Mucosa of rectum (tissue), 2 donors: ENCODE measurements at regions not wholly inside any gene's neighbourhood (a gene's known extent, or its start where the extent isn't known, plus 50 kb on each side); places are given as distances from the start of the nearest gene placed in this dataset.
A peak's percentile ranks its signal among the peaks of the same experiment; 100 is the strongest.

ENCODE experiments used
- H3K27ac ChIP-seq, 2 donors: one replicate each; pipeline ENCODE4 v1.7.0; 2013; ENCODE audit warnings: inconsistent platforms in 2 of 2, low read depth in 2 of 2, low read length in 2 of 2
- H3K27me3 ChIP-seq, 2 donors: one replicate each; pipeline ENCODE4 v1.7.0; 2013; ENCODE audit warnings: low read length in 2 of 2; ENCODE audit not compliant: control insufficient read depth in 2 of 2, insufficient read depth in 2 of 2
- H3K36me3 ChIP-seq, 2 donors: one replicate each; pipeline ENCODE4 v1.7.0; 2013; ENCODE audit warnings: low read length in 2 of 2; ENCODE audit not compliant: control insufficient read depth in 2 of 2, insufficient read depth in 2 of 2
- H3K4me1 ChIP-seq, 2 donors: one replicate each; pipeline ENCODE4 v1.7.0; 2013; ENCODE audit warnings: low read length in 2 of 2, mild to moderate bottlenecking in 1 of 2; ENCODE audit not compliant: control insufficient read depth in 2 of 2, insufficient read depth in 2 of 2
- H3K4me3 ChIP-seq, 2 donors: one replicate each; pipeline ENCODE4 v1.7.0; 2013; ENCODE audit warnings: low read length in 2 of 2
- H3K9ac ChIP-seq, 2 donors: one replicate each; pipeline ENCODE4 v1.7.0; 2013; ENCODE audit warnings: low read length in 2 of 2, low read depth in 1 of 2, mild to moderate bottlenecking in 1 of 2
- H3K9me3 ChIP-seq, 2 donors: one replicate each; pipeline ENCODE4 v1.7.0; 2013; ENCODE audit warnings: low read length in 2 of 2; ENCODE audit not compliant: control insufficient read depth in 2 of 2
- donor health status: healthy.
- donor health status: Normal muscosa, but diverticular disease.

DNA sequence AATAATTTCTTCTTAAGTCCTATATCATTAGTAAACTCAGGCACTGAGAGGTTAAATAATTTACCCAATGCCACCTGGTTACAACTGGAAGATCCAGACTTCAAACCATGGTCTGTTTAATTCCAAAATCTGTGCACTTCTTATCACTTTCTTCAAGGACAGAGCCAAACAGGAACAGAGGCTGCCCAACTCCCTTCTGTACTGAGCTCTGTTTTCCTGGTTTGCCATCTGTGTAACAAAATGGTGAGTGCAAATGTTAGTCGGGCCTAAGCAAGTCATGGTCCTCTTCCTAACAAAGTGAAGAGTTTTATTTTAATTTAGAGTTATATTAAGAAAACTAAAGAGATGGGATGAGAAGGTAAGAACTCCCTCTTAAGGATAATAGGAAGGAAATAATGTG, 80.6 kb upstream of the CCL2 start:
- peaks cover 4% of the 10 kb centered on the region in 2 donors for H3K4me1 ChIP-seq
- no peak overlapping the region for H3K4me3 ChIP-seq
- peaks cover 0 to 3% of the 10 kb centered on the region in 2 donors for H3K27me3 ChIP-seq
- no peaks in the 10 kb centered on the region for H3K9me3 ChIP-seq
- no peak overlapping the region for H3K9ac ChIP-seq
- H3K27ac ChIP-seq, result no peak overlapping the region
- H3K36me3 ChIP-seq, result no peaks in the 10 kb centered on the region

DNA sequence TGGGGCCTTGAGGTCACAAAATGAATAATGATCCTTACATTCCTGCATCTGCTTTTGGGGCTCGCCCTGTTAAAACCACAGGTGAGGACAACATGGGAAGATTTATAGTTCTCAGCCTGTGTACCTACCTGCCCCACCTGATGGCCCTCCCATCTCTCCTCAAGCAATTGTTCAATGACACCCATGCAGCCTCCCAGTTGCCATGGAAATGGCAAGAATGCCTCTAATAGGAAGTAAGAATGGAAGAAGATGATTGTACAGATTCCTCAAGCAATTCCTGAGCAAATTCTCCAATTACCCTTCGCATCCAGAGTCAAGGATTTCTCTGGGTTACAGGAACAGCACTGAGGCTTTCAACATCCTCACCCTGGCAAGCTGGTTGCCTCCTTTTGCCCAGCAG, 78.6 kb upstream of the CCL2 start:
- Histone ChIP-seq H3K27ac (peak overlapping the region in 1 of 2 donors; percentile 60), H3K4me3 (no peak overlapping the region), H3K9me3 (no peaks in the 10 kb centered on the region), H3K27me3 (peaks cover 0 to 3% of the 10 kb centered on the region in 2 donors), H3K4me1 (peaks cover 4% of the 10 kb centered on the region in 2 donors), H3K9ac (no peak overlapping the region), H3K36me3 (no peaks in the 10 kb centered on the region)

DNA sequence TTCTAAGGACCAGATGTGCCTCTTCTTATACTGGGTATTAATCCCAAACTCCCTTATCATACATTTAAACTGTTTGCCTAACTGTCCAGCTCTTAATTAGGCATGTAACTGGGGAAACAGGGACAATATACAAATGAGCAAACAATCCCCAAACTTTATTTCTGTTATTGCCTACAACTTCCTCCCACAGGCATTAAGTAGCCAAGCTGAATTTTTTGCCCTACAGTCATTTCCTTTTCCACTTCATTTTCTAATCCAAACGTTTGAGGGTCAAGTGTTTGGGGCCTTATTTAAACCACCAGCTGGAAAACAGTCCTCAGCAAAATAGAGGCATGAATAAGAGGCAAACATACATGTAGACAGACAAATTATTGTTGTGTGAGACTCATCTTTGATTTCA, 77.4 kb upstream of the CCL2 start:
- peaks cover 4% of the 10 kb centered on the region in 2 donors for H3K4me1 ChIP-seq
- no peaks in the 10 kb centered on the region for H3K36me3 ChIP-seq
- H3K9ac ChIP-seq, result no peak overlapping the region
- peaks cover 0 to 3% of the 10 kb centered on the region in 2 donors for H3K27me3 ChIP-seq
- no peak overlapping the region for H3K4me3 ChIP-seq
- no peaks in the 10 kb centered on the region for H3K9me3 ChIP-seq
- peak overlapping the region in 1 of 2 donors; percentile 60 for H3K27ac ChIP-seq

DNA sequence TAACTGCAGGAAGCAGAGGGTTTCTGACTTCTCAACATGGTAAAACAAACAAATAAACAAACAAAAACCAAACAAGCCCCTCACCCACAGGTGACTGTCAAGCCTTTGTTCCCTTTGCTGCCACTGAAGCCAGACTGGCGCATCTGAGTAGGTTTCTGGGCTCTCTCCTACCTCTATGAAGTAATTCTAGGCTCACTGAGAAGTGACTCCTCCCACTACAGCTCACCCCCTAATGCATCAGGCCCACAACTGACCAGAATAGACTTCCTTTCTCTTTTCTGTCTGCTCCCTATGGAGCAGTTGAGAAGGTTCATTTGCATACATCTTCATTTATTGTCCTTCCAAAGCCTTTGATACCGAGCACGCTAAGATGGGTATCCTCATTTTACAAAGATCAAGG, 77.0 kb upstream of the CCL2 start:
- Histone ChIP-seq H3K27me3 (peaks cover 0 to 3% of the 10 kb centered on the region in 2 donors), H3K27ac (no peak overlapping the region), H3K4me1 (peaks cover 4% of the 10 kb centered on the region in 2 donors), H3K9me3 (no peaks in the 10 kb centered on the region), H3K9ac (no peak overlapping the region), H3K36me3 (no peaks in the 10 kb centered on the region), H3K4me3 (no peak overlapping the region)

DNA sequence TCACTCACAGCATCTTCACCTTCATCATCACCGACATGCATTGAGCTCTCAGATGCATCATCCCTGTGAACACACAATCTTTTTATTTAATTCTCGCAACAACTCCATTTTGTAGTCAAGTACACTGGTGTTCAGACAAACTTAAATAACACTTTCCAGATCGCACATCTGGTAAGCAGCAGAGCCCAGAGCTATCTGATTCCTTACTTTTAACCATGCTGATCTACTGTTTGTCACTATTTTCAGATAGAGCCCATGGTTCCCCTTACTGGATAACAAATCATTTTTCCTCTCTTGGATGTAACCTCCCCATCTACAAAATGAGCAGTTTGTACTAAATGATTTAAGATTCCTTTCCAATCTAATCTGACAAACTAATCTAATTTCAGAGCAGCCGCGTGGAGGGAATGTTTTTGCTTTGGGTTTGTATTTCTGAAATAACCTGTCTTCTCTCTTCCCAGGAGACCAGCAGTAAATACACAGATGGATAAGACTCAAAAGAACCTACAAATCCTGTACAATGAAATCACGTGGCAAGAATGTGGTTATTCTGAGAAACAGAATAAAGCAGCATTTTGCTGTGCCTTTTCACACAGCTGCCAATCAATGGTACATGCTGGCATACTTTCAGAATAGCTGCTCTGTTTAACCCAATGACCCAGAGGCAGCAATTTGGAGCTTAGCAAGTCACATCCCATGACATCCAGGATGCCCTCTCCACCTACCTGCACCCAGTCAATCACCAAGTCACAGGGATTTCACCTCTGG, 72.9 kb upstream of the CCL2 start:
- H3K27ac ChIP-seq, result no peak overlapping the region
- H3K4me3 ChIP-seq, result no peak overlapping the region
- peaks cover 0 to 2% of the 10 kb centered on the region in 2 donors for H3K4me1 ChIP-seq
- no peak overlapping the region for H3K9ac ChIP-seq
- H3K9me3 ChIP-seq, result no peaks in the 10 kb centered on the region
- H3K36me3 ChIP-seq, result no peaks in the 10 kb centered on the region
- peaks cover 0 to 3% of the 10 kb centered on the region in 2 donors for H3K27me3 ChIP-seq

DNA sequence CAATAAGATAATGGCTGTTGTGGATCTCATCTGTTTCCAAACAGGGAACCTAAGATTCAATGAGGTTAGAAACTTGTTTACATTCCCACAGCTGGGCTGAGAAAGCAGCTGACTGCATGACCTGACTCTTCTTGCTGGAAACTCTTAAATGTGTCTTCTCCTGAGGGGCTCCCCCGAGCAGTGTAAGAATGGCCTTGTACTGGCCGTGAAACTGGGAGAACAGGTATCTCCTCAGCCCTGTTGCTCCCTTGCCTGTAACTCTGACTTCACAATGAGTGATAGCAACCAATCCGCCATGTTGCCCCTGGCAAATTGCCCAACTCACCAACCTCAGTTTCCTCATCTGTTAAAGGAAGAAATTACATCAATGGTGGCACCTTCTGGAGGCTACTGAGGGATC, 59.1 kb upstream of the CCL2 start:
- H3K4me3 ChIP-seq, result no peak overlapping the region
- H3K4me1 ChIP-seq, result no peaks in the 10 kb centered on the region
- no peak overlapping the region for H3K27ac ChIP-seq
- no peaks in the 10 kb centered on the region for H3K36me3 ChIP-seq
- peaks cover 0 to 12% of the 10 kb centered on the region in 2 donors for H3K27me3 ChIP-seq
- H3K9ac ChIP-seq, result no peak overlapping the region
- no peaks in the 10 kb centered on the region for H3K9me3 ChIP-seq

DNA sequence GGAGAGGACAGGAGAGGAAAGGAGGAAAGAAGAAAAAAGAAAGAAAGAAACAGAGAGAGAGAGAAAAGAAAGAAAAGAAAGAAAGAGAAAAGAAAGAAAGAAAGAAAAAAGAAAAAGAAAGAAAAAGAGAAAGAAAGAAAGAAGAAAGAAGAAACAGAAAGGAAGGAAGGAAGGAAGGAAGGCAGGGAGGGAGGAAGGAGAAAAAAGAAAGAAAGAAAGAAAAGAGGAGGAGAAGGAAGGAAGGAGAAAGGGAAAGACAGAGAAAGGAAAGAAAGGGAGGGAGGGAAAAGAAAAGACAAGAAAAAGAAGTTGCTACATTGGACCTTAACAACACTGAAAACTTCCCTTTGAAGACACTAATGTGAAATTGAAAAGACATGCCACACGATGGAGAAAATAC, 56.6 kb upstream of the CCL2 start:
- H3K4me1 ChIP-seq, result no peaks in the 10 kb centered on the region
- no peak overlapping the region for H3K9ac ChIP-seq
- no peaks in the 10 kb centered on the region for H3K9me3 ChIP-seq
- no peaks in the 10 kb centered on the region for H3K36me3 ChIP-seq
- no peak overlapping the region for H3K27ac ChIP-seq
- no peak overlapping the region for H3K4me3 ChIP-seq
- peaks cover 0 to 12% of the 10 kb centered on the region in 2 donors for H3K27me3 ChIP-seq

DNA sequence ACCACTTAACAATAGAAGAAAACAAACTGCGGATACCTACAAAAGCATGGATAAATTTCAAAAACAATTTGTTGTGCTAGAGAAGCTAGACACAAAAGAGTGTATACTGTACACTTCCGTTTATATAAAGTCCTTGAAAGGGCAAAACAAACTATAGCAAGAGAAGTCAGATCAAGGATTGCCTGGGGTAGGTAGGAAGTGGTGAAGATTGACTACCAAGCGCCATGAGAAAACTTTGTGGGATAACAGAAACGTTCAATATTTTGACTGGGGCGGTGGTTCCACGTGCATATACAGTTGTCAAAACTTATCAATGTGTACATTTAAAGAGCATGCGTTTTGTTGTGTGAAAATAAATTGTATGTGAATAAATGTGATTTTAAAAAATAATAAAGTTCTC, 55.6 kb upstream of the CCL2 start:
- H3K27ac ChIP-seq, result no peak overlapping the region
- H3K9ac ChIP-seq, result no peak overlapping the region
- H3K9me3 ChIP-seq, result no peaks in the 10 kb centered on the region
- H3K4me3 ChIP-seq, result no peak overlapping the region
- H3K36me3 ChIP-seq, result no peaks in the 10 kb centered on the region
- peaks cover 0 to 12% of the 10 kb centered on the region in 2 donors for H3K27me3 ChIP-seq
- no peaks in the 10 kb centered on the region for H3K4me1 ChIP-seq

DNA sequence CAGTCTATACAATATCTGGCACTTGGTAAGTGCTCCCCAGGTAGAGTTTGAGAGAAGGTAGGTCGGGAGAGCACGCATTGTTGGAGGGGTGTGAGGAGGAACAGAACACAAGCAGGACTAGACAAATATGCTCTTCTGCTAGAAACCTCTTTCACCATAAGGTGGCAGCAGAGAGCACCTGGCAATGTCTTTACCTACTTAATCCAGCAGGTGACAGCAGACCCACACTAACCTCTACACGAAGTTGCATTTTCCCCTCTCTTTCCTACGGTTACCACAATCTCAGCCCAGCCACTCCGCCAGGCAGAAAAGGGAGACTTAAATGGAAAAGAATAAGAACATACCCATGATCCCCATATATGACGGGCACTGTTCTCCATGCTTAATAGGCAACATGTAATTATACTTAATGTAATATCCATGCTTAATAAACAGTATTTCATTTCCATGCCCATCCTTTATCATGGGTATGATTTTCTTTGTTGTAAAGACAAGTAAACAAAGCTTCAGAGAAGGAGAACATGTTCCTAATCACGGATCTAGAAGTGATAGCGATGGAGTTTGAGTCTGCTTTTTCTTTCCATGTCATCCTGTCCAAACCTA, 55.1 kb upstream of the CCL2 start:
- H3K36me3 ChIP-seq, result no peaks in the 10 kb centered on the region
- H3K27ac ChIP-seq, result no peak overlapping the region
- H3K9ac ChIP-seq, result no peak overlapping the region

DNA sequence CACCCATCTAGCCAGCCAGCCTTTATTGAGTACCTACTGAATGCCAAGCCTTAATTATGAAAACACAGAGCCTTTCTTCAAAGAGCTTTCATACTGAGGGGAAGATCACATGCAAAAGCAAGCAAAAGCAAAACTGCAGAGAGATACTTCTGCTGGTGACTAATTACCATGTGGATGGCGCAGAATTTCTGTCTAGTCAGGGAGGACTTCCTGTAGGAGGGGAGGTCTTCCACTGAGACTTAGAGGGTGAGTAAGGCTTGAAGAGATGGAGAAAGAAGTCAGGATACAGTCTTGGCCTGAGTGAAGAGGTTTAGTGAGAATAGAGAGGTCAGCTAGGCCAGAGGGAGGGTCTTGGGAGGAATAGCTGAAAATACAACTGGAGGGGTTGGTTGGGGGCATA, 53.9 kb upstream of the CCL2 start:
- Histone ChIP-seq H3K4me3 (no peak overlapping the region), H3K36me3 (no peaks in the 10 kb centered on the region), H3K27me3 (peaks cover 0 to 8% of the 10 kb centered on the region in 2 donors), H3K4me1 (no peaks in the 10 kb centered on the region), H3K9me3 (no peaks in the 10 kb centered on the region), H3K9ac (no peak overlapping the region), H3K27ac (no peak overlapping the region)

More for the DNA sequence above, 55.1 kb upstream of the CCL2 start:
- Histone ChIP-seq H3K4me1 (no peaks in the 10 kb centered on the region), H3K9me3 (no peaks in the 10 kb centered on the region), H3K4me3 (no peak overlapping the region), H3K27me3 (peaks cover 0 to 12% of the 10 kb centered on the region in 2 donors)
